EH (cell line): ENCODE measurements at regions not wholly inside any gene's neighbourhood (a gene's known extent, or its start where the extent isn't known, plus 50 kb on each side); places are given as distances from the start of the nearest gene placed in this dataset.
"Not testable (repeated sequence)": the region's sequence is repeated elsewhere in the genome, so short reads cannot be mapped to it uniquely, and the experiment has no call there.

ENCODE experiments used
- DNase-seq: peaks from one replicate; pipeline ENCODE4 v3.0.0-alpha.2; 2015; ENCODE audit warnings: low read depth

GRCh38 chr16:21363550-21364223 lies 85.6 kb upstream of the CRYM start:
- peak; percentile 82 for DNase-seq

- DNase-seq: peak; percentile 71
Observed at GRCh38 chr16:21361612-21362227, 83.6 kb upstream of the CRYM start.

GRCh38 chr16:21361045-21361444 lies 83.0 kb upstream of the CRYM start:
- not testable (repeated sequence) for DNase-seq

GRCh38 chr16:21359513-21359912 lies 81.4 kb upstream of the CRYM start:
- not testable (repeated sequence) for DNase-seq

- not testable (repeated sequence) for DNase-seq
Observed at GRCh38 chr16:21358261-21358795, 80.2 kb upstream of the CRYM start.

GRCh38 chr16:21356308-21356707 lies 78.2 kb upstream of the CRYM start:
- not testable (repeated sequence) for DNase-seq

GRCh38 chr16:21351433-21351832 lies 73.3 kb upstream of the CRYM start:
- not testable (repeated sequence) for DNase-seq

- DNase-seq: not testable (repeated sequence)
Observed at GRCh38 chr16:21350851-21351250, 72.8 kb upstream of the CRYM start.

GRCh38 chr16:21349336-21349735 lies 71.2 kb upstream of the CRYM start:
- not testable (repeated sequence) for DNase-seq

GRCh38 chr16:21348815-21349214 lies 70.7 kb upstream of the CRYM start:
- not testable (repeated sequence) for DNase-seq

GRCh38 chr16:21347538-21347937 lies 69.4 kb upstream of the CRYM start:
- not testable (repeated sequence) for DNase-seq

GRCh38 chr16:21346756-21347491 lies 68.8 kb upstream of the CRYM start:
- not testable (repeated sequence) for DNase-seq

- not testable (repeated sequence) for DNase-seq
Observed at GRCh38 chr16:21344361-21344912, 66.3 kb upstream of the CRYM start.

- DNase-seq: no peak
Observed at GRCh38 chr16:21341101-21341500, 63.0 kb upstream of the CRYM start.

- no peak for DNase-seq
Observed at GRCh38 chr16:21339941-21340340, 61.9 kb upstream of the CRYM start.

- no peak for DNase-seq
Observed at GRCh38 chr16:21339269-21339641, 61.2 kb upstream of the CRYM start.

- no peak for DNase-seq
Observed at GRCh38 chr16:21338537-21339268, 60.6 kb upstream of the CRYM start.

GRCh38 chr16:21336231-21336630 lies 58.1 kb upstream of the CRYM start:
- no peak for DNase-seq

GRCh38 chr16:21334188-21335146 lies 56.4 kb upstream of the CRYM start:
- not testable (repeated sequence) for DNase-seq

- not testable (repeated sequence) for DNase-seq
Observed at GRCh38 chr16:21333683-21334082, 55.6 kb upstream of the CRYM start.
